ENCODE measurements at regions not wholly inside any gene's neighbourhood (a gene's known extent, or its start where the extent isn't known, plus 50 kb on each side); places are given as distances from the start of the nearest gene placed in this dataset.

- TF ChIP-seq, protein P1, sequence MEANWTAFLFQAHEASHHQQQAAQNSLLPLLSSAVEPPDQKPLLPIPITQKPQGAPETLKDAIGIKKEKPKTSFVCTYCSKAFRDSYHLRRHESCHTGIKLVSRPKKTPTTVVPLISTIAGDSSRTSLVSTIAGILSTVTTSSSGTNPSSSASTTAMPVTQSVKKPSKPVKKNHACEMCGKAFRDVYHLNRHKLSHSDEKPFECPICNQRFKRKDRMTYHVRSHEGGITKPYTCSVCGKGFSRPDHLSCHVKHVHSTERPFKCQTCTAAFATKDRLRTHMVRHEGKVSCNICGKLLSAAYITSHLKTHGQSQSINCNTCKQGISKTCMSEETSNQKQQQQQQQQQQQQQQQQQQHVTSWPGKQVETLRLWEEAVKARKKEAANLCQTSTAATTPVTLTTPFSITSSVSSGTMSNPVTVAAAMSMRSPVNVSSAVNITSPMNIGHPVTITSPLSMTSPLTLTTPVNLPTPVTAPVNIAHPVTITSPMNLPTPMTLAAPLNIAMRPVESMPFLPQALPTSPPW (CRISPR knock-in tag; IDR thresholded peaks at IDR 0.05) = no peak
Measured at GRCh38 chr3:94946683-94947082, 883.8 kb downstream of the NSUN3 start (continued).

DNA sequence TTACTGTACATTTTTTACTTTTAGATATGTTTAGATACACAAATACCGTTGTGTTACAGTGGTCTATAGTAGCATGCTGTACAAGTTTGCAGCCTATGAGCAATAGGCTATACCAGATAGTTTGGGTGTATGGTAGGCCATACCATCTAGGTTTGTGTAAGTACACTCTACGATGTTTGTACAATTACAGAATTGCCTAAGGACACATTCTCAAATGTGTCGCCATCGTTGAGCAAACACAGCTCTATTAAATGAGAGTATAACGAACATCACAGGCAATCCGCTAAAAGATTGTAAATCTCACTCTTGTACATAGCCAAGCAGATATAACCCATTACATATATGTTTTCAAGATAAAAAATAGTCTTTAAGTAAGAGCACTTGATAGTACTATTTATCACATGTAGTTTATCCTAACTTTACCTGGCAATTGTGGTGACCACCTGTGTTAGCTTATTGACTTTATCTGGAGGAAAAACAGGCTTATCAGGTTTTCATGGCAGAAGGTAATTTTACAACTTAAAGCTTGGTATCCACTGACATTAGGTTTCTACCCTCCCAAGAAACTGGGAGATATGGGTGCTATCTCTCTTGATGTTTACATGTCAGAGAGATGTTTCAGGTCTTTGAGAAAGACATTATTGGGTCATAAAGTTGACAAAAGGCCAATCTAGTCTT, 898.7 kb downstream of the NSUN3 start:
- Histone ChIP-seq H3K9me3 (replicated peaks; ENCODE audit: control insufficient read depth, insufficient read depth, low read depth, low read length) (no peaks in the 10 kb centered on the region), H3K4me3 (no peak overlapping the region), H3K4me1 (replicated peaks in 1 of 2; ENCODE audit: control insufficient read depth in 2 of 2, insufficient read depth in 2 of 2, low read length in 2 of 2) (no peaks in the 10 kb centered on the region), H3K9ac (ENCODE audit: insufficient read depth in 1 of 2, low read depth in 2 of 2, low read length in 2 of 2) (no peak overlapping the region), H3K36me3 (ENCODE audit: control insufficient read depth, insufficient read depth, low read length) (no peaks in the 10 kb centered on the region), H3K27me3 (ENCODE audit: control insufficient read depth in 2 of 2, insufficient read depth in 2 of 2, low read length in 2 of 2) (no peaks in the 10 kb centered on the region), H3K79me2 (ENCODE audit: control insufficient read depth, insufficient read depth, low read length) (no peaks in the 10 kb centered on the region), H3K9me1 (ENCODE audit: control insufficient read depth, insufficient read depth, low read length) (no peaks in the 10 kb centered on the region), H2AFZ (ENCODE audit: low read depth, low read length) (no peak overlapping the region), H4K20me1 (replicated peaks; ENCODE audit: control insufficient read depth, insufficient read depth, low read length) (no peaks in the 10 kb centered on the region), H3K4me2 (ENCODE audit: insufficient read depth, low read length) (no peak overlapping the region), H3K27ac (ENCODE audit: extremely low read depth, low read depth, low read length) (no peak overlapping the region)
- DNase-seq (ENCODE audit: extremely low read depth in 1 of 4, low spot score in 3 of 4) (no peak), FAIRE-seq (no peak), ATAC-seq (no peak)
- ChIA-PET POLR2A (no interaction called here), CTCF (ENCODE audit: low intra/inter-chr PET ratio) (no interaction called here)
- 26% methylated on average over 6 of the region's 6 CpGs for WGBS (ENCODE audit: insufficient coverage, low coverage, missing lambda C conversion rate)
- in situ Hi-C loops (cut with MboI) (no loop called here), intact Hi-C loops (cut with micrococcal nuclease) (no loop called here)
- no TSS peak for BruUV-seq (replicated peaks)
- TF ChIP-seq ETS2 (tag; IDR thresholded peaks at IDR 0.05; ENCODE audit: borderline replicate concordance, poor library complexity, severe bottlenecking) (no peak), MTA2 (IDR thresholded peaks at IDR 0.05; ENCODE audit: low read depth) (no peak), LCOR (CRISPR knock-in tag; IDR thresholded peaks at IDR 0.05) (no peak), DACH1 (IDR thresholded peaks at IDR 0.05; ENCODE audit: partially characterized antibody) (no peak), SP1 (CRISPR knock-in tag; IDR thresholded peaks at IDR 0.05) (no peak), NCOA1 (IDR thresholded peaks at IDR 0.05; ENCODE audit: low read depth) (no peak), ZNF274 (IDR thresholded peaks at IDR 0.05; ENCODE audit: borderline replicate concordance, low read depth, low read length) (no peak), ZFP1 (CRISPR knock-in tag; IDR thresholded peaks at IDR 0.05) (no peak), ZNF449 (CRISPR knock-in tag; IDR thresholded peaks at IDR 0.05) (no peak), GABPA (tag; conservative IDR thresholded peaks at IDR 0.05; ENCODE audit: low read depth) (no peak), CHCHD3 (CRISPR knock-in tag; IDR thresholded peaks at IDR 0.05) (no peak), ATF3 (IDR thresholded peaks at IDR 0.05) (no peak), ATF3 (CRISPR knock-in tag; conservative IDR thresholded peaks at IDR 0.05) (no peak), KLF13 (tag; IDR thresholded peaks at IDR 0.05; ENCODE audit: borderline replicate concordance, low read depth) (no peak)

Measured in K562 (cell line).